Endothelial cell (in vitro differentiated cells): ENCODE measurements at regions not wholly inside any gene's neighbourhood (a gene's known extent, or its start where the extent isn't known, plus 50 kb on each side); places are given as distances from the start of the nearest gene placed in this dataset.

Source experiments
- DNase-seq: peaks from one replicate; pipeline ENCODE4 v3.0.0; 2021; ENCODE audit warnings: low spot score
- H3K27ac Mint-ChIP-seq: one replicate; pipeline ENCODE4 v1.8.0; 2021; ENCODE audit warnings: mixed read lengths, inconsistent platforms; ENCODE audit not compliant: unreplicated experiment
- H3K27me3 Mint-ChIP-seq: one replicate; pipeline ENCODE4 v1.8.0; 2021; ENCODE audit warnings: mild to moderate bottlenecking, moderate library complexity, mixed read lengths, inconsistent platforms; ENCODE audit not compliant: unreplicated experiment
- H3K36me3 Mint-ChIP-seq: one replicate; pipeline ENCODE4 v1.8.0; 2021; ENCODE audit warnings: mild to moderate bottlenecking, low read depth, mixed read lengths, inconsistent platforms; ENCODE audit not compliant: unreplicated experiment
- H3K4me1 Mint-ChIP-seq: one replicate; pipeline ENCODE4 v1.8.0; 2021; ENCODE audit warnings: mild to moderate bottlenecking, mixed read lengths, inconsistent platforms; ENCODE audit not compliant: unreplicated experiment
- H3K4me3 Mint-ChIP-seq: one replicate; pipeline ENCODE4 v1.8.0; 2021; ENCODE audit warnings: mild to moderate bottlenecking, mixed read lengths, inconsistent platforms; ENCODE audit not compliant: unreplicated experiment
- H3K9me3 Mint-ChIP-seq: one replicate; pipeline ENCODE4 v1.8.0; 2021; ENCODE audit warnings: mixed read lengths, inconsistent platforms; ENCODE audit not compliant: unreplicated experiment
- CTCF ChIP-seq: fragments of 200-600 bp; sonication (generic); IDR thresholded peaks from one replicate; pipeline ENCODE4 v1.5.0; 2021; ENCODE audit warnings: antibody characterized with exemption; ENCODE audit not compliant: unreplicated experiment

GRCh38 chr5:93058309-93058708 is 522.7 kb downstream of the NR2F1-AS1 start:
- no peak for DNase-seq
- no peak for TF ChIP-seq CTCF
- no peaks in the 10 kb centered on the region for H3K27me3 Mint-ChIP-seq

GRCh38 chr5:93057311-93057710 is 523.7 kb downstream of the NR2F1-AS1 start:
- TF ChIP-seq CTCF = no peak
- no peak overlapping the region for H3K4me3 Mint-ChIP-seq
- no peaks in the 10 kb centered on the region for H3K36me3 Mint-ChIP-seq
- no peaks in the 10 kb centered on the region for H3K9me3 Mint-ChIP-seq
- H3K4me1 Mint-ChIP-seq = no peaks in the 10 kb centered on the region
- no peak overlapping the region for H3K27ac Mint-ChIP-seq
- DNase-seq = no peak
- H3K27me3 Mint-ChIP-seq = no peaks in the 10 kb centered on the region

More at GRCh38 chr5:93058309-93058708, 522.7 kb downstream of the NR2F1-AS1 start:
- Mint-ChIP-seq H3K4me1 (no peaks in the 10 kb centered on the region), H3K27ac (no peak overlapping the region), H3K4me3 (no peak overlapping the region), H3K9me3 (no peaks in the 10 kb centered on the region), H3K36me3 (no peaks in the 10 kb centered on the region)

GRCh38 chr5:93055971-93056370 is 525.0 kb downstream of the NR2F1-AS1 start:
- Mint-ChIP-seq H3K27ac (no peak overlapping the region), H3K9me3 (no peaks in the 10 kb centered on the region), H3K36me3 (no peaks in the 10 kb centered on the region), H3K27me3 (no peaks in the 10 kb centered on the region), H3K4me1 (no peaks in the 10 kb centered on the region), H3K4me3 (no peak overlapping the region)
- no peak for TF ChIP-seq CTCF
- no peak for DNase-seq

GRCh38 chr5:93055561-93055960 is 525.5 kb downstream of the NR2F1-AS1 start:
- no peaks in the 10 kb centered on the region for H3K9me3 Mint-ChIP-seq
- no peak for DNase-seq
- H3K4me3 Mint-ChIP-seq = no peak overlapping the region
- no peak for TF ChIP-seq CTCF
- H3K27ac Mint-ChIP-seq = no peak overlapping the region
- H3K27me3 Mint-ChIP-seq = no peaks in the 10 kb centered on the region
- no peaks in the 10 kb centered on the region for H3K36me3 Mint-ChIP-seq
- no peaks in the 10 kb centered on the region for H3K4me1 Mint-ChIP-seq

- Mint-ChIP-seq H3K27ac (no peak overlapping the region), H3K36me3 (no peaks in the 10 kb centered on the region), H3K27me3 (no peaks in the 10 kb centered on the region), H3K9me3 (no peaks in the 10 kb centered on the region), H3K4me3 (no peak overlapping the region), H3K4me1 (no peaks in the 10 kb centered on the region)
- DNase-seq = no peak
- TF ChIP-seq CTCF = no peak
Observed at GRCh38 chr5:93054424-93055163, 526.4 kb downstream of the NR2F1-AS1 start.
